NCI-H2081 (cell line): ENCODE measurements at regions not wholly inside any gene's neighbourhood (a gene's known extent, or its start where the extent isn't known, plus 50 kb on each side); places are given as distances from the start of the nearest gene placed in this dataset.
"Not testable (repeated sequence)": the region's sequence is repeated elsewhere in the genome, so short reads cannot be mapped to it uniquely, and the experiment has no call there.

ENCODE experiments used
- DNase-seq, 2 experiments: peaks; one replicate each; lab custom pipeline; 2025; lab: John Stamatoyannopoulos, UW

DNA sequence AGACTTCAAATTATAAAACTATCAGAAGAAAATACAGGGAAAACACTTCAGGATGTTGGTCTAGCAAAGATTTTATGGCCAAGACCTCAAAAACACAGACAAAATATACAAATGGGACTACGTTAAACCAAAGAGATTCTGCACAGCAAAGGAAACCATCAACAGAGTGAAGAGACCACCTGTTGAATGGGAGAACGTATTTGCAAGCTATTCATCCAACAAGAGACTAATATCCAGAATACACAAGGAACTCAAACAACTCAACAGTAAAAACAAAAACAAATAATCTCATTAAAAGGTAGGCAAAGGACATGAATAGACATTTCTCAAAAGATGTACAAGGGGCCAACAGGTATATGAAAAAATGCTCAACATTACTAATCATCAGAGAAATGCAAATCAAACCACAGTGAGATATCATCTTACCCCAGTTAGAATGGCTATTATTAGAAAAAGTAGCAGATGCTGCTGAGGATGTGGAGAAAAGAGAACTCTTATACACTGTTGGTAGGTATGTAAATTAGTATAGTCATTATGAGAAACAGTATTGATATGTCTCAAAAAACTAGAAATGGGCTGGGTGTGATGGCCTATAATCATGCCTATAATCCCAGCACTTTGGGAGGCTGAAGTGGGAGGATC is 112.6 kb downstream of the LRIG2 start:
- DNase-seq: no peak

DNA sequence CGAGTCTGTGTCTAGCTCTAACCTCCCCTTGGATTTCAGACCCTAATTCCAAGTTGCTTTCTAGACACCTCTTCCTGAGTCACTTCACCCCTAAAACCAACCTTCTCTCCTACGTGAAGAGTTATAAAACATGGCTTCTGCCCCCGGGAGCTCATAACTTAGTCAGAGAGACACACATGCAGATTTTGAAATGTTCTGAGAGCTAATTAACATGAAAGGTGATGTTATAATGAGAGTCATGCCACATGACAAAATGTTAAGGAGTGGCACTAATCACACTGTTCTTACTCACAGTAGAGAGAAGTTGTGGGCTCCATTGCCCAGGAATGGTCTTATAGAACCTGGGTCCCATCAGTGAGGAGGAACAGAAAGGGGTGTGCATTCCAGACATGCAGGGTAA is 117.1 kb downstream of the LRIG2 start:
- no peak for DNase-seq

DNA sequence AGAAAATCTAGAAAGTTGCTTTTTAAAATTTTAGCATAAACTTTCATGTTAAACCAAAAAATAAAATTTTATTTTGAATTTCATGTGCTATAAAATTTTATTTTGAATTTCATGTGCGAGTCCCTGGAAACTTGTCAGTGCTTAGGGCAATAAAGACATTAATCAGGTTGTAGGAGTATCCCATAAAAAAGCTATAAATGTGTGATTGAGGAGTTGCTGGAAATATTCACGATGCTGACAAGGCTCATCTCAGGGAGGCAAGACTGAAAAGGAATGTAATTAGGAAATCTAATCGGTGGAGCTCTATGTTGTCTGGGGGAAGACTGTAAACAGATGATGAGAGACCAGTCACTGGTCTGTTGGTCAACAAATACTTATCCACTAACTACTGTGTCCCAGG is 117.9 kb downstream of the LRIG2 start:
- DNase-seq: no peak

- DNase-seq: no peak
Measured at GRCh38 chr1:113191579-113192076, 118.6 kb downstream of the LRIG2 start.

GRCh38 chr1:113192242-113192641 is 119.2 kb downstream of the LRIG2 start:
- no peak for DNase-seq

GRCh38 chr1:113192980-113193379 is 120.0 kb downstream of the LRIG2 start:
- no peak for DNase-seq

- no peak for DNase-seq
Measured at GRCh38 chr1:113194846-113195830, 122.1 kb downstream of the LRIG2 start.

- DNase-seq: no peak
Measured at GRCh38 chr1:113197719-113198330, 124.8 kb downstream of the LRIG2 start.

DNA sequence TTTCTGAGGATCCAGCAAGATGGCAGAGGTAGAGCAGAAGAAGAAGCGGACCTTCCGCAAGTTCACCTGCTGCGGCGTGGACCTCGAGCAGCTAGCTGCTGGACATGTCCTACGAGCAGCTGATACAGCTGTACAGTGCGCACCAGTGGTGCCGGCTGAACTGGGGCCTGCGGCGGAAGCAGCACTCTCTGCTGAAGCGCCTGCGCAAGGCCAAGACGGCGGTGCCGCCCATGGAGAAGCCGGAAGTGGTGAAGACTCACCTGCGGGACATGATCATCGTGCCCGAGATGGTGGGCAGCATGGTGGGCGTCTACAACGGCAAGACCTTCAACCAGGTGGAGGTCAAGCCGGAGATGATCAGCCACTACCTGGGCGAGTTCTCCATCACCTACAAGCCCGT is 125.8 kb downstream of the LRIG2 start:
- DNase-seq: no peak

DNA sequence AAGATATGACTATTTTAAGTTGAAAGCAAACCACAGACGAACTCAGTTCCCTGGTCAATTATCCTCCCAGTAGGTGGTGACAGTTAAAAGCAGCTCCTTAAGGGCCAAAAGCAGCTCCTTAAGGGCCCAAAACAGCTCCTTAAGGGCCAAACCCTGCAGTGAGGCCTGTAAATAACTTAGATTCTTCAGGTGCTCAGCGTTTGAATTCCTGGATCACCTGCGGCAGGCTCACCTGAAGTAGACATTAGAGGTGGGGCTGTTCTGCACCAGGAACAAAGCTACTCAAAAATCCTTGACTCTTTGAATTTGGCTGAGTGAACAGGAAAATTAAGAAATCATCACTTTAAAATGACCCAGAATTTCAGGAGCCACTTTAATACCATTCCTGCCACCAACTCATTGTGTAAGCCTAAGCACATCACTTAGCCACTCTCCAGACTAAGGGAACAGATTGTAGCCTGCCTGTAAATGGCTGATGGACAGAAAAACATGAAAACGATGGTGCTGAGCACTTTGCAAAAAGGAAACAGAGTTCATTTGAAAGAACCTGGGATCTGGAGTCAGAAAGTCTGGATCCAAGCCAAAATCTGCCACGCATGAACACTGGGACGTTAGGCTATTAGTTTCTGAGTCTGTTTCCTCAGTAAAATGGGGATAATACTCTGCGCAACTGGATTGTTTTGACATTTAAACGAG is 126.9 kb downstream of the LRIG2 start:
- no peak for DNase-seq

DNA sequence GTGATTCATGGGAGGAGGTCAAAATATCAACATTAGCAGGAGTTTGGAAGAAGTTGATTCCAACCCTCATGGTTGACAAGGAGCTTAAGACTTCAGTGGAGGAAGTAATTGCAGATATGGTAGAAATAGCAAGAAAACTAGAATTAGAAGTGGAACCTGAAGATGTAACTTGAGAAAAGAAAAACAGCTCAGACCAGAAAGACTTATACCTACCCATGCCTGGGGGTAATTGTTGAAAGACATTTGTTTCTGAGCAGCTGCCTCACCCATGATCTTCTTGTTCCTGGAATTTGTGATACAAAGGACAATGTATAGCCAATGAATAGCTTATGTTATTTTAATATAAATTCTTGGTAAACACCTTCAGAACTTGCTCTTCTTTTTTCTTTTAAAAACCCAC is 128.6 kb downstream of the LRIG2 start:
- no peak for DNase-seq

- DNase-seq: no peak
Measured at GRCh38 chr1:113205980-113206766, 133.2 kb downstream of the LRIG2 start.

DNA sequence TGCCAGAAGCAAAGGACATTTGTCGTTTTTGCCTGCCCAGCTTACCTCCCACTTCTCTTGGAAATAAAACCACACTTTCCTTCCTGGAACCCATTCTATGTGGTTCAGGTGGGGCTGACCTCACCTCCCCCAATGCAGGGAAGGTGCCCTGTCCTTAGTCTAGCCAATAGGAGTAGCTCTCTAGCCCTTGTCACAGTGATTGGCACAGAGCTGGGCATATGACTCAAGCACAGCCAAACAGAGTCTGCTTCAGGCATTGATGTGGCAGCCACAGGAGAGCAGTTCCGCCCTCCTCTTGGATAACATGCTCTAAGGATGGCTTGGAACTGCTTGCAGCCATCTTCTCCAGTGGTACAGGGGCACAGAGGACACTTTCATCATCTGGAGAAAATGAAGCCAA is 134.0 kb downstream of the LRIG2 start:
- DNase-seq: no peak

DNA sequence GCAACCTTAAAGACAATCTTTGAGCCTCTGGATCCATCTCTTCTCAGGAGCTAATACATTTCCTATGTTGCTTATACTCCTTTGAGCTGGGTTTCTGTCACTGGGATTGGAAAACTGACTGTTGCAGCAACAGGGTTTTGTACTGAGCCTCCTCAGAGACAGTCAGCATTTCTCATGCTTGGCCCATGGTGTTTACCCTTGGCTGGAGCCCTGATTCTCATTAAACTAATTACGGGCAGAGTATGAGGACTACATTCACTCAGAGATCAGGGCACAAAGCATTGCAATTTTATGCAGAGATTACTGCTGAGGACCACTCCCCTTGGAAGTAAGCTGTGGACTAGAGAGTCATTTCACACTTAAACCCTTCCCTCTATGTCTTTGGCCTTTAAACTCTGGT is 134.5 kb downstream of the LRIG2 start:
- DNase-seq: no peak

DNA sequence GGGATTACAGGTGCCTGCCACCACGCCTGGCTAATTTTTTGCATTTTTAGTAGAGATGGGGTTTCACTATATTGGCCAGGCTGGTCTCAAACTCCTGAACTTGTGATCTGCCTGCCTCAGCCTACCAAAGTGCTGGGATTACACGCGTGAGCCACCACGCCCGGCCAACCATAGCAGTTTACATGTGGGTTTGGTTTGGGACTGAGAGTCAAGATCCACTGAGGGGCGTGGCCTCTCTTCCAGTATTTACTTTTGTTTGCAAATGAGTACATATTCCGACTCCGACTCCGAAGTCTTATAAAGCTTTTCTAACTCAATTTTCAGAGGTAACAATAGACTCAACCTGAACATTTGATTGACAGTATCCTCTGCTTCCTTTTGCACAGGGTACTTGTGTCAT is 135.4 kb downstream of the LRIG2 start:
- not testable (repeated sequence) for DNase-seq

DNA sequence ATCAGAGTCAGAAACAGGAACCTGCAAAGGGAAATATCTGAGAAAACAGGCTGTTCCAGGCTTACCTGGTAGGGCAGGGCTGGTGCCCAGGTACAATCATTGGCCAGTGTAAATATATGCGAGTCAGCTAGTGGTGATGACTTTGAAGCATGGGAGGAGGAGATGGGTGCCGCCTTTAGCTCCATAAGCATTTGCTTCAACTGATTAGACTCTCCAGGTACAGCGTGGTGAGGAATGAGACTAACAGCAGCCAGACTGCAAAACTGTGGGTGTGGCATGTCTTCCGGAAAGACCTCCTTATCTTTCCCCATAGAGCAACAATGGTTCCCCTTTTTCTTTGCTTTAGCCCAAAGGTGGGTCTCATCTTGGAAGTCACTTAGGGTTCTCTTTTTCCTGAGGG is 137.2 kb downstream of the LRIG2 start:
- DNase-seq: no peak

- no peak for DNase-seq
Measured at GRCh38 chr1:113211467-113211866, 138.5 kb downstream of the LRIG2 start.

DNA sequence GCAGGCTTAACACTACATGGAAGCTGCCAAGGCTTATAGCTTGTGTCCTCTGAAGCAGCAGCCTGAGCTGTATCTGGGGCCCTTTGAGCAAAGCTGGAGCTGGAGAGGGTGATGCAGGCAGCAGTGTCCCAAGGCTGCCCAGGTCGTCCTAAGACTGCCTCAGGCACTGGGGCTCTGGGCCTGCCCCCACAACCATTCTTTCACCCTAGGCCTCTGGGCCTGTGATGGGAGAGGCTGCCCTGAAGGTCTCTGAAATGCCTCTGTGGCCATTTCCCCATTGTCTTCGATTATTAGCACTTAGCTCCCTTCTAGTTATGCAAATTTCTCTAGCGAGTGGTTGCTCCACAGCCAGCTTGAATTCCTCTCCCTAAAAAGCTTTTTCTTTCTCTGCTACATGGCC is 142.0 kb downstream of the LRIG2 start:
- DNase-seq: no peak

GRCh38 chr1:113216664-113217063 is 143.7 kb downstream of the LRIG2 start:
- no peak for DNase-seq

DNA sequence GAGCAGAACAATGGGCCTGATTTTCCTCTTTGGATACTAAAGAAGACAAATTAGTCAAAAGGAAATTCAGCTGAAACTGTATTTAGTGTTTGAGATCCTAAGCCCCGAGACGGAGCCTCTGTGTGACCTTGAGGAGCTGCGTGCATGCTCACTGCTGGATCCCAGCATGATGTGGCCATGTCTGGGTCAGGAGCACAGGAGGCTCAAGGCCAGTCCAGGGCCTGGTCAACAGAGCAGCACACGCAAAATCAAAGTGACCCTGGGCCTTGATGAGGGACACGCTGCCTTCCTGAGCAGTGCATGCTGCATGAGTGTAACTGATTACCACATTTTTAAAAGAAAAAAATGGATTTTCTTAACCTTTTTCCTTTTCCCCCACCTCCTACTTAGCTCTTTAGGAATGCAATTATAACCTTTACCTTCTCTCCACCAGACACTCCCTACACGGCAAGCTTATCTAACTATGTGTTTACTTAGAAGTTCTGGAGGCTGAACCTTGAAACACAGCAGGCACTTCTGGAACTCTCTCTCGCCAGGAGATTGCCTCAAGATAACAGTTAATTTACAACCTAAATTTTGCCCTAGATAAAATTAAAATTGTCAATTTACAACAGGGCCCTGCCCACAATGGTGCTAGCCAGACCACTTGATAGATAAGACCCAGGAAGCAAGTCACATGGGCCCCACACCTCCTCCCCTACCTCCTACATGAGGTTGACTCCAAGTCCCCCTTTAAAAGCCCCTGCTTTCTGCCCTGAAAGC is 144.6 kb downstream of the LRIG2 start:
- DNase-seq: no peak

- DNase-seq: no peak
Measured at GRCh38 chr1:113219377-113219776, 146.4 kb downstream of the LRIG2 start.
